ENCODE measurements at regions not wholly inside any gene's neighbourhood (a gene's known extent, or its start where the extent isn't known, plus 50 kb on each side); places are given as distances from the start of the nearest gene placed in this dataset.

DNA sequence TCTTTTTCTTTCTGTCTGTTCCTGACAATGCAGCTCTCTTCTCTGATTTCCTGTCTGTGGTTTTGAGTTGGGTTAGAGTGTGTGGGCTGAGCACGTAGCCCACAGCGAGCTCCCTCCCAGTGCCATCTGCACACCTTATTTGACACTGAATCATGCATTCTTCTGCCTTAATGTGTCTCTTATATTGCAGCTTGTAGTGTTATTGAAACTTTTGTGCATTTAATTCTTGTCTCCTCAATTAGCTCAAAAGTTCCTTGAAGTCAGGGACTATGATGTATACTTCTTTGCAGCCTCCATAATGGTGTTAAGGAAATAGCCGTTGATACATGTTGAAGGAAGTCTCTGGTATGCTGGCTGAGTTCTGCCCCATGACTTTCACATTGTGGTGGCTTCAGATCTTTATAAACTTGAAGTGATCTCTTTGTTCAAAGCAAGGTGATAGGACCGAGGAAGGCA lies 576.2 kb upstream of the CLINT1 start:
- DNase-seq = peak; percentile 24

GRCh38 chr5:158434749-158435148 lies 575.8 kb upstream of the CLINT1 start:
- no peak for DNase-seq

- DNase-seq = no peak
Measured at GRCh38 chr5:158433634-158434033, 574.7 kb upstream of the CLINT1 start.

DNA sequence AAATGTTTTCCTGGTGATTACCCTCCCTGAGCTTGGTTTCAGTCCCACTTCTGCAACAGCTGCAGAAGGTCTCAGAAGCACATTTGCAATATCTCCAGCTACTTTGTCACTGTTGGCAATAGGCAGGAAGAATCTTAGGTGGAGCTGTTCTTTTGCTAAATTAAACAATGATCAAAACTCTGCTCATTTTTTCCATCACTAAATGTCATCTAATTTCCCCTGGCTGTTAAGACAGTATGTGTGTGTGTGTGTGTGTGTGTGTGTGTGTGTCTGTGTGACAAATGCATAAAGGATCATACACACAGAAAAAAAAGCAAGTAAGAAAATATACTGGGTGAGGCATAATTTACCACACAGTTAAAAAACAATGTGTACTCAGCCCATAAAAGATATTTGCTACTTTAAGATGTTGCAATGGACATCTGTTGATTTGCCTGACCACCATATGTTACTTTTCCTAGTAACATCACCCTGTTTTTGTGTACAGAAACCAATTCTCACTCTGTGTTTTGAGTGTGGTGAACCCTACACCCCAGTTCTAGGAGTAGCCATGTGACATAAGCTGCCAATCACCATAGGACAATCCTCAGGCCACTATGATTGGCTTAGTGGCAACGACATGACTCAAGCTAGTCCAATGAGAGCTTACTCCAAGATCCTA lies 572.6 kb upstream of the CLINT1 start:
- no peak for DNase-seq

- no peak for DNase-seq
Measured at GRCh38 chr5:158430798-158431167, 571.8 kb upstream of the CLINT1 start.

DNA sequence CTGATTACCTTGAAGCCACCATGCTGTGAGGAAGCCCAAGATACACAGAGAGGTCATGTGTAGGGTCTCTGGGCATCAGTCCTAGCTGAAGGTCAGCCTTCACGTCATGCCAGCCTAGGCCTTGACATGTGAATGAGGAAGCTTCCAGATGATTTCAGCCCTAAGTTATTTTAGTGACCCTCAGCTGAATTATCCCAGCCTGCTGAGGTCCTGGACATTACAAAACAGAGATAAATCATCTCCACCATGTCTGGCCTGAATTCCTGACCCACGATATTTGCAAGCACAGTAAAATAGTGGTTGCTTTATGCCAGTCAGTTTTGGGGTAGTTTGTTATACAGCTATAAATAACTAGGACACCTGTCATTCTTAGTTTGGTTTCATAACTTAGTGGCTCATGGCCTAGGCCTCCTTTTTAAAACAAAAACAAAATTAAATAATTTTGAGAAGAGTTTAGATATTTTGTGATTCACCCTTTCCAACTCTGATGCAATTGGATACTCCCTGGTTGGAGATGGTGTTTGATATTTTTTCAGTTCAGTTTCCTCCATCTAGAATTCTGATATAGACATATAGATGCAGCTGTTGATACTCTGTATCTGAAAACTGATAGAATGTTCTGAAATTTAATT lies 571.3 kb upstream of the CLINT1 start:
- DNase-seq = no peak

DNA sequence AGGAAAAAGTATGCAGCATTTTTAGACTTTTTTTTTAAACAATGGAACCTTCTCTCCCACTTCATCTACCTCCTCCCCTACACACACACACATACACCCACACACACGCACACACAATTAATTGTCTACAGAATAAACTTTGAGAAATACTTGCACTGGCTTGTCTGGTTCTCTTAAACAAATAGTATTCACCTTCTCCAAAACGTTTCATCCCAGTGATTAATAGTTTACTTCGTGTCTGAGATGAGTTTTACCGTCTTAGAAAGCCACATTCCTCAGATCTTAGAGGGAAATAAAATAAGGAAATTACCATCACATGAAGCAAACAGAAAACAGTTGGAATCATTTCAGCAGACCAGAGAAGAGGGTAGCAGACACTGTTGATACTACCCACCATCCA lies 570.6 kb upstream of the CLINT1 start:
- DNase-seq = no peak

GRCh38 chr5:158423623-158424200 lies 564.8 kb upstream of the CLINT1 start:
- DNase-seq = no peak

DNA sequence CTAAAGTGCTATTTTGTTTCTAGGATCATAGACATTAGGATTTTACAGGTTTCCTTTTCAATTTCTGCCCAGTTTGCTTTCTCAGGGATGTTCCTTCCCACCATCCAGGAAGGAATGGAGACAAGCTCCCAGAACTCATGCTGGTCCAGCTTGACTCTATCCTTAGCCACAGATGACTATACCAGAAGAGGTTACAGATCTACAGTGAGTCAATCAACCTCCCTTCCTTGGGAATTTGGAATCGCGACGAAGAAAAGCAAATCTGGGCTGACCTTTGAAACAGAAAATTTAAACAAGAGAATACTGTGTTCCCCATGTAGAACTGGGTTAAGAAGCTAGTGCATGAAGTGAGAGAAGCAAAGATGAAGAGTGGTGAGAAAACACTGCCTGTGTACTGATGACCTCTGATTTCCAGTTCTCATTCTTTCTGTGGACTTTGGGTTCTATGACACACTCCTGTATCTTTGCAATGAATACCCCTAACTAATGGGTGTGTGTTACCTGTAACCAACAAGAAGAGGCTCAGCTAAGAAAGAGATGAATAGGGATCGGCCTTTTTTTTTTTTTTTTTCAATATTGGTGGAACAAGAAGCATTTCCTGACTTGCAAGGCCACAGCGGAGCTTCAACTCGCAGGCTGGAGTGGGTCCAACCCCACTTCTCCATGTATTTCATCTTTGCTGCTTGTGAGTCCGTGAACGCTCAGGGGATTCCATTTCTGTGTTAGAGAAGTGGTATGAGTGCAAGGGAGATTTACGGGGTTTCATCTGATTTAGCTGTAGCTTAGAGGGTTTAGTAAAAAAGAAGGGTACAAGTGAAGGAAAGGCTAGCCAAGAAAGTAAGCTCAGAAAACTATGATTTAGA lies 563.9 kb upstream of the CLINT1 start:
- no peak for DNase-seq

GRCh38 chr5:158421319-158421718 lies 562.4 kb upstream of the CLINT1 start:
- DNase-seq = no peak

- no peak for DNase-seq
Measured at GRCh38 chr5:158419186-158419585, 560.2 kb upstream of the CLINT1 start.

GRCh38 chr5:158414780-158415179 lies 555.8 kb upstream of the CLINT1 start:
- DNase-seq = no peak

- DNase-seq = no peak
Measured at GRCh38 chr5:158414333-158414762, 555.4 kb upstream of the CLINT1 start.

DNA sequence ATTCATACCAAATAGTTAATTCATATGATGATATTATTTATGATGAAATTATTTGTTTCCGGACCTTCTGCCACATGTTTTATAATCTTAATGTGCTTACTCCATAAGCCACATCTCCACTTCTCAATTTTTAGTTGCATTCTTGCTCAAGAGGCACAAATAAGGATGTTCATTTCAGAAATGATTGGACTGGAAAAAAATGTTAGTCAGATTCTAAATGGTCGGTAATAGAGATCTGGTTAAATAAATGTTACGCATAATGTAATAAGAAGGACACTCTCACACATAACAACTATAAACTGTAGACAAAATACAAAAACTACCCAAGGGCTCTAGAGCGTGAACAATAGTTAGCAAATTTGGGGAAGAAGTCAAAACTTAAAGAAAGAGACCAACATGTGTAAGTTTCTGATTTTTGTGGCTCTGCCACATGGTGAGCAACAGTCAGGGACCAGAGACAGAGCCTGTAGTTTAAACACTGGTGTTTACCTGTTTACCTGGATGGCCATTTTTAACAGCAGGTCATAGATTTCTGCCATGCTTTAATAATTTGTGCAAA lies 554.3 kb upstream of the CLINT1 start:
- DNase-seq = no peak

DNA sequence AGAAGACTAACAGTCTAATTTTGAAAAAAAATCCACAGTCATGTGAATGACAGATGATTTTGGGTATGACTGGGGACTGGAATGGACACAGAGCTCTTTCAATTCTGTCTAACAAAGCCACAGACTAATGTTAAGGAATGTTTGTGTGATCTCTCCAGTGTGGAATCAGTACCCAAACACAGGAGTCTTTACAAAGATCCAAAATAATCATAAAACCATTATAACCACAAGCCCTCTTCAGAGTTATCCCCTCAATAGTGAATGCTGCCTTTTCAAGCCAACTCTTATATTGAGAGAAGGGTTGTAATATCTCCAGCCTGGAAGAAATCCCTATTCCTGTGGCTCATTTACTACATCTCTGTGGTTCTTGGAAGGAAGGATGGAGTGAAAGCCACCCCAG lies 552.0 kb upstream of the CLINT1 start:
- no peak for DNase-seq

DNA sequence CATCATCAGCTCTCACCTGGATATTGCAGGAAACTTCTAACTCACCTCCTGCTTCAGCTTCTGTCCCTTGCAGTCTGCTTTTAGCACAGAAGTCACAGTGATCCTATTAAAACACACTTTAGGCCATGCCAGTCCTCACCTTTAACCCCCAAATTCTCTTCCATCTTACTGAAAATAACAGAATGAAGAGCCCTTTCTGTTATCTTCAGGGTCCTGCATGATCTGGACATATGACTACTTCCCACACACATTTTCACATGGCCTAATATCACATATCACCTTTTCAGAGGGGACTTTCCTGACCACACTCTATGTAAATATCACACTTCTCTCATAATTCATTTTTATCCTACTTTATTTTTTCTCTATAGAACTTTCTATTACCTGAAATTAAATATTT lies 550.6 kb upstream of the CLINT1 start:
- no peak for DNase-seq

- no peak for DNase-seq
Measured at GRCh38 chr5:158407824-158408195, 548.9 kb upstream of the CLINT1 start.

DNA sequence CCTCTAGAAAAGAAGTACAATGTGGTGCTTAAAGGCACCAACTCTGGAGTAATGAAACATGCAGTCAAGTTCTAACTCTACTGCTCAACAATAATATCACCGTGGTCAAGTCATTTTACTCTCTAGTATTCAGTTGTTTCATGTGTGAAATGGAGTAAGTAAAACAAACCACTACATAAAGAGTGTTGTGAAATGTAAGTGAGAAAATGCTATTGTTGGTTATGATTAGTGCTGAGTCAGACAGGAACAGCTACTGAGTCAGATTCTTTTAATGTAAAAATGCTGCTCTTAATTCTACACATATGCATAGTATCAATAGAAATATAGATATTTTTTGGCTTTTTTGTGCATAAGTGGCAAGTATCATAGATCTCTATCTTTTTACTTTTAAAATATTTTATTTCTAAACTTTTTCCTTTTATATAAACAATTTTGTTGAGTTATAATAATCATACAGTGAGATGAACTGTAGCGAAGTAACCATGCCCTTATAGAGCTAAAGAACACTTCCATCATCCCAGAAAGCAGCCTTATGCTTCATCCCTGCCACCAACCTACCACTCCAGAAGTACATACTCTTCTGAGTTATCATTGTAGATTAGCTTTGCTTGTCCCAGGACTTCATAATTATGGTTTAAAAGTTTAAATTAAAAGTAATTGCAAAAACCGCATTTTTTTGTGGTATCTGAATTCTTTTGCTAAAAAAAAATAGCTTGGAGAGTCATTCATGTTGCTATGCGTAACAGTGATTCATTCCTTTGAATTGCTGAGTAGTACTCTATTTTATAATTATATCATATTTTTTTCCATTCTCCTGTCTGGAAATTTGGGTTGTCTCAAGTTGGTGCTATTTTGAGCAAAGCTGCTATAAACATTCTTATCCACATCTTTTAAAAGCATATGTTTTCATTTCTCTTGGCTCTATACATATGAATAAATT lies 548.2 kb upstream of the CLINT1 start:
- peak; percentile 12 for DNase-seq

DNA sequence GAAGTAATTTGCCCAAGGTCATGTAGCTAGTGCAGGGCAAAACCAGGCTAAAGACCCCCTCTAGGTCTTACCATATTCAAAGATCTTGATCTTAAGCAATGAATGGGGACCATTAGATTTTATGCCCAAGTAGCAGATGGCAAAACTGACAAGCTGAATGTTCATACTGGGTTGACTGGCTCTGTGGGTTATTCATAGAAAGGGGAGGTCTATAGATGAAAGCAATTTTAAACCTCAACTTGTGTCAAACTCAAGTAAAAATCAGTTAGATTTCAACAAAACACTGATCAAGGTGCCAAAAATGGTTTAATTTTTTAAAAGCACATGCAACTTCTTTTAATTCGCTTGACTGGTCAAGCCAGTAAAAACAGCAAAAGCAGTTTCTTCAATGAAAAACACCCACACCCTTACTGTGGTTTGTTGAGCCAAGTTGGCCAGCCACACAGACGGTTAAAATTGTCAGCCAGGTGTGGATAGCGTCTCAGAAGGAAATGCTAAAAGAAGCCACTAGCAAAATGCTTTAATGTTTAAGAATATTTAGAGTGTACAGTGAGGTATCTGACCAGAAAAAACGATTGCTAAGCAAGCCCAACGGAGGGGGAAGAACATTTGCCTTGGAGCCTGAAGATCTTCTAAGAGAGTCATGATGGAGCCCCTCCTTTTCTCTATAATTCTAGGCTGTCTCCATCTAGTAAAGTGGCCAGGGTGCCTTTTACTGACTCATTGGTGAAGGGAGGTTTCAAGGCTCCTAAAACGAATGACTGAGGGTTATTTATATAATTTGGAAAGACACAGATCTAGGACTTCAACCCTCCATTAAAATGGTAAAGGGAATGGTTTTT lies 539.6 kb upstream of the CLINT1 start:
- no peak for DNase-seq

GRCh38 chr5:158397278-158397677 lies 538.3 kb upstream of the CLINT1 start:
- no peak for DNase-seq

DNA sequence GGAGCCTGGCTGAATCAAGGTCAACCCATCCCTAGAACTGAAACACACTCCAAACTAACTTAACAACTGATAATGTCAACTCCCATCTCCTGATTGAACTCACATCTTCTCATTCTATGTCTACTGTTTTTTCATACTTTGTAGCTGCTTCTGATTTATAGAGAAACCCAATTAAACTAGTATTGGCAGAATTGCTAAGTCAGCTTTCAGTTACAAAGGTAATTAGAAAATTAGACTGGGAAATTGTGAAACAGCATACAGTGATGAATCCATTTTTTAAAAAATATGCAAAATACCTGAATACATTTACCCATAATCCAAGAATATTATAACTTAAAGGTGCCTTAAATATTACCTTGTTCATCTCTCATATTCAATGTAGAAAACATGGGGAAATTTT lies 535.2 kb upstream of the CLINT1 start:
- no peak for DNase-seq
